ENCODE measurements at regions not wholly inside any gene's neighbourhood (a gene's known extent, or its start where the extent isn't known, plus 50 kb on each side); places are given as distances from the start of the nearest gene placed in this dataset.

DNA sequence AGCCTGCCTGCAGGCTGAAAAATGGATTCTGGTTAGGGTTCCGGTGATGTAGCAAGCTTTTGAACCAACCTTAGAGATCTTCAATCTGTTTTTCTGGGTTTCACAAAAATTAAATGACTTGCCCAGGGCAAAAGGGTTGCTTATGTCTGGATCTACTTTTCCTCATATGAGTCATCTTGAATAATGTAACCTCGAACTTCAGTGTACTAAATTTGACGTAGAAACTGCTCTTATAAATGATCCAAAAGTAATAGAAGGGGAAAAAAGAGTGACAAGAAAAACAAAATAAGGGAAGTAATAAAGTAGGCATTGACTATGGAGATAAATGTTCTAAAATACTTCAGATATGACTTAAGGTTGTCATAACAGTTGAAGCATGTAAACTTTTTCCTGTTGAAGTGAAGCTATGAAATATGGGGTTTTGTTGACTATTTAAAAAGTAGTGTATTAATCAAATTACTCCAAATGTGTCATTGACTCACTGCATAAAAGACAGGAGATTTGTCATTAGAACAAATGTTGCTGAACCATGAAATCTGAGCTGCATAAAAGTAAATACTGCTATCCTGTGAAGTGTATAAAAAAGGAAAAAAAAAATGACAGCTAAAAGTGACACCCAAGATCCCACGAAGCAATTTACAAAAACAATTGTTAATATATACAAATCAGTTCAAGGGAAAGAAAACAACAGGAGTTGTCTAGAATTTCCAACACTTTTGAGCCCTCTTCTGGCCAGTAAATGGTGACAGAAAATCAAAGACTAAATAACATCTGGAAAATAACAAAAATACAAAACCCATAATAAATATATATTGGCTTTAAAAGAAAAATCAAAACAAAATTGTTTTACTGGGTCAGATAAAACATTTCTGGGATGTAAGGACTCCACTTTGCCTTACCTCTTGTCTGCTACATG is 103.6 kb upstream of the SERPINE2 start:
- ChIA-PET CTCF (interaction anchor here (0.7 to 2.1 kb wide), 10 partner anchors 9 to 173 kb away, joined by 3 to 12 read pairs (median 4); no protein-coding TSS in a partner anchor), POLR2A (no interaction called here)
- intact Hi-C loops (cut with micrococcal nuclease) = loop anchor here (1.0 to 10.0 kb wide), 10 partner anchors 20 to 448 kb away; partner anchors contain the start of genes CUL3, FAM124B, MRPL44 and SERPINE2
- no peaks in the 10 kb centered on the region for H3K9me1 ChIP-seq (replicated peaks; ENCODE audit: control insufficient read depth, extremely low read depth, insufficient read depth, low read length)
- TF ChIP-seq, protein P1, sequence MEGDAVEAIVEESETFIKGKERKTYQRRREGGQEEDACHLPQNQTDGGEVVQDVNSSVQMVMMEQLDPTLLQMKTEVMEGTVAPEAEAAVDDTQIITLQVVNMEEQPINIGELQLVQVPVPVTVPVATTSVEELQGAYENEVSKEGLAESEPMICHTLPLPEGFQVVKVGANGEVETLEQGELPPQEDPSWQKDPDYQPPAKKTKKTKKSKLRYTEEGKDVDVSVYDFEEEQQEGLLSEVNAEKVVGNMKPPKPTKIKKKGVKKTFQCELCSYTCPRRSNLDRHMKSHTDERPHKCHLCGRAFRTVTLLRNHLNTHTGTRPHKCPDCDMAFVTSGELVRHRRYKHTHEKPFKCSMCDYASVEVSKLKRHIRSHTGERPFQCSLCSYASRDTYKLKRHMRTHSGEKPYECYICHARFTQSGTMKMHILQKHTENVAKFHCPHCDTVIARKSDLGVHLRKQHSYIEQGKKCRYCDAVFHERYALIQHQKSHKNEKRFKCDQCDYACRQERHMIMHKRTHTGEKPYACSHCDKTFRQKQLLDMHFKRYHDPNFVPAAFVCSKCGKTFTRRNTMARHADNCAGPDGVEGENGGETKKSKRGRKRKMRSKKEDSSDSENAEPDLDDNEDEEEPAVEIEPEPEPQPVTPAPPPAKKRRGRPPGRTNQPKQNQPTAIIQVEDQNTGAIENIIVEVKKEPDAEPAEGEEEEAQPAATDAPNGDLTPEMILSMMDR (IDR thresholded peaks at IDR 0.05; ENCODE audit: extremely low read depth in 1 of 2, insufficient read depth in 1 of 2, low read depth in 1 of 2, low read length in 2 of 2) = no peak
- no peak for TF ChIP-seq MYC (IDR thresholded peaks at IDR 0.05; ENCODE audit: low read depth, low read length)
- TF ChIP-seq JUN (IDR thresholded peaks at IDR 0.05; ENCODE audit: borderline replicate concordance, insufficient read depth, insufficient read length, low read depth) = peak; percentile 67
- TF ChIP-seq MAX (IDR thresholded peaks at IDR 0.05; ENCODE audit: insufficient read depth, insufficient read length) = no peak
- TF ChIP-seq GATA2 (IDR thresholded peaks at IDR 0.05; ENCODE audit: insufficient read depth, insufficient read length, low read depth, low read length) = peak; percentile 86
- no peak for TF ChIP-seq EZH2 (IDR thresholded peaks at IDR 0.05; ENCODE audit: borderline replicate concordance, low read depth, low read length, severe bottlenecking)
- peak; percentile 89 for TF ChIP-seq FOS (IDR thresholded peaks at IDR 0.05; ENCODE audit: borderline replicate concordance, insufficient read depth, low read length)
- TF ChIP-seq POLR2AphosphoS5 (IDR thresholded peaks at IDR 0.05; ENCODE audit: insufficient read depth, low read depth, low read length) = peak; percentile 49
- no peak for TF ChIP-seq POLR2A (IDR thresholded peaks at IDR 0.05; ENCODE audit: low read depth, low read length)
- no peak overlapping the region for H2AFZ ChIP-seq (ENCODE audit: low read depth, low read length)
- no TSS peak for BruUV-seq (replicated peaks)
- no peak overlapping the region for H3K4me3 ChIP-seq (replicated peaks in 1 of 3; ENCODE audit: insufficient read depth in 1 of 3, low read depth in 1 of 3, low read length in 3 of 3)
- peak overlapping the region; percentile 40 for H3K4me2 ChIP-seq (ENCODE audit: insufficient read depth, low read length)
- no peak overlapping the region for H3K9ac ChIP-seq (replicated peaks; ENCODE audit: extremely low read depth, insufficient read depth, low read length)
- H4K20me1 ChIP-seq (replicated peaks; ENCODE audit: control insufficient read depth, extremely low read depth, insufficient read depth, low read length) = no peaks in the 10 kb centered on the region
- H3K36me3 ChIP-seq (ENCODE audit: control insufficient read depth in 2 of 2, extremely low read depth in 1 of 2, insufficient read depth in 2 of 2, low read length in 2 of 2) = no peaks in the 10 kb centered on the region
- peaks cover 39% of the 10 kb centered on the region for H3K4me1 ChIP-seq (ENCODE audit: control insufficient read depth, extremely low read depth, insufficient read depth, low read length)
- dilution Hi-C loops (cut with MboI; ENCODE audit: extremely low pct_ligation_motif_present, low sequenced_read_pairs) = no loop called here
- no peaks in the 10 kb centered on the region for H3K9me3 ChIP-seq (replicated peaks; ENCODE audit: control insufficient read depth, insufficient read depth, low read length)
- DNase-seq (ENCODE audit: low read depth, low spot score) (peak; percentile 89), FAIRE-seq (peak; percentile 88)
- peak overlapping the region; percentile 14 for H3K27ac ChIP-seq (ENCODE audit: insufficient read depth, low read depth, low read length)
- peaks cover 13 to 29% of the 10 kb centered on the region in 2 experiments for H3K27me3 ChIP-seq (ENCODE audit: control insufficient read depth in 2 of 2, insufficient read depth in 2 of 2, low read length in 2 of 2)
- H3K79me2 ChIP-seq (ENCODE audit: control insufficient read depth, insufficient read depth, low read length) = no peaks in the 10 kb centered on the region

Measured in endothelial cell of umbilical vein (primary cell).